ENCODE measurements at regions not wholly inside any gene's neighbourhood (a gene's known extent, or its start where the extent isn't known, plus 50 kb on each side); places are given as distances from the start of the nearest gene placed in this dataset.

- H3K36me3 Mint-ChIP-seq (ENCODE audit: insufficient read depth in 2 of 2), result no peaks in the 10 kb centered on the region
- DNase-seq (no peak), ATAC-seq (replicated peaks in 1 of 2) (no peak)
- H3K4me1 Mint-ChIP-seq (ENCODE audit: low read depth), result no peaks in the 10 kb centered on the region
- peaks cover 18% of the 10 kb centered on the region for H3K27me3 Mint-ChIP-seq (ENCODE audit: low read depth)
- no peak overlapping the region for H3K27ac Mint-ChIP-seq
- H3K9me3 Mint-ChIP-seq, result no peaks in the 10 kb centered on the region
- no peak overlapping the region for H3K4me3 Mint-ChIP-seq
These were observed 302.7 kb upstream of the MGAT5 start for GRCh38 chr2:133951209-133951608.

GRCh38 chr2:133952420-133952819, 301.5 kb upstream of the MGAT5 start:
- ATAC-seq (replicated peaks in 1 of 2) (no peak), DNase-seq (no peak)
- Mint-ChIP-seq H3K9me3 (no peaks in the 10 kb centered on the region), H3K27me3 (ENCODE audit: low read depth) (peaks cover 30% of the 10 kb centered on the region), H3K4me3 (no peak overlapping the region), H3K4me1 (ENCODE audit: low read depth) (no peaks in the 10 kb centered on the region), H3K36me3 (ENCODE audit: insufficient read depth in 2 of 2) (no peaks in the 10 kb centered on the region), H3K27ac (no peak overlapping the region)

GRCh38 chr2:133952896-133953295, 301.0 kb upstream of the MGAT5 start:
- H3K36me3 Mint-ChIP-seq (ENCODE audit: insufficient read depth in 2 of 2), result no peaks in the 10 kb centered on the region
- H3K27me3 Mint-ChIP-seq (ENCODE audit: low read depth), result peaks cover 32% of the 10 kb centered on the region
- no peaks in the 10 kb centered on the region for H3K9me3 Mint-ChIP-seq
- no peak overlapping the region for H3K4me3 Mint-ChIP-seq
- ATAC-seq (replicated peaks in 1 of 2), result no peak
- DNase-seq, result no peak
- H3K4me1 Mint-ChIP-seq (ENCODE audit: low read depth), result no peaks in the 10 kb centered on the region
- no peak overlapping the region for H3K27ac Mint-ChIP-seq

- DNase-seq (no peak), ATAC-seq (replicated peaks in 1 of 2) (no peak)
- Mint-ChIP-seq H3K36me3 (ENCODE audit: insufficient read depth in 2 of 2) (no peaks in the 10 kb centered on the region), H3K4me1 (ENCODE audit: low read depth) (no peaks in the 10 kb centered on the region), H3K4me3 (no peak overlapping the region), H3K9me3 (no peaks in the 10 kb centered on the region), H3K27ac (no peak overlapping the region), H3K27me3 (ENCODE audit: low read depth) (peaks cover 36% of the 10 kb centered on the region)
These were observed 300.3 kb upstream of the MGAT5 start for GRCh38 chr2:133953524-133953923.

- Mint-ChIP-seq H3K4me1 (ENCODE audit: low read depth) (no peaks in the 10 kb centered on the region), H3K27me3 (ENCODE audit: low read depth) (peaks cover 47% of the 10 kb centered on the region), H3K27ac (no peak overlapping the region), H3K9me3 (no peaks in the 10 kb centered on the region), H3K36me3 (ENCODE audit: insufficient read depth in 2 of 2) (no peaks in the 10 kb centered on the region), H3K4me3 (no peak overlapping the region)
- no peak for ATAC-seq (replicated peaks in 1 of 2)
- no peak for DNase-seq
These were observed 299.2 kb upstream of the MGAT5 start for GRCh38 chr2:133954636-133955035.

GRCh38 chr2:133955169-133955568, 298.7 kb upstream of the MGAT5 start:
- DNase-seq, result no peak
- H3K4me3 Mint-ChIP-seq, result no peak overlapping the region
- H3K36me3 Mint-ChIP-seq (ENCODE audit: insufficient read depth in 2 of 2), result no peaks in the 10 kb centered on the region
- ATAC-seq (replicated peaks in 1 of 2), result no peak
- no peaks in the 10 kb centered on the region for H3K4me1 Mint-ChIP-seq (ENCODE audit: low read depth)
- peaks cover 50% of the 10 kb centered on the region for H3K27me3 Mint-ChIP-seq (ENCODE audit: low read depth)
- no peaks in the 10 kb centered on the region for H3K9me3 Mint-ChIP-seq
- no peak overlapping the region for H3K27ac Mint-ChIP-seq

- Mint-ChIP-seq H3K27ac (no peak overlapping the region), H3K36me3 (ENCODE audit: insufficient read depth in 2 of 2) (no peaks in the 10 kb centered on the region)
These were observed 297.4 kb upstream of the MGAT5 start for GRCh38 chr2:133956434-133956935.

GRCh38 chr2:133957724-133958480, 296.0 kb upstream of the MGAT5 start:
- no peak overlapping the region for H3K27ac Mint-ChIP-seq
- no peak overlapping the region for H3K4me3 Mint-ChIP-seq
- no peaks in the 10 kb centered on the region for H3K4me1 Mint-ChIP-seq (ENCODE audit: low read depth)
- no peak for DNase-seq
- peaks cover 59% of the 10 kb centered on the region for H3K27me3 Mint-ChIP-seq (ENCODE audit: low read depth)
- H3K36me3 Mint-ChIP-seq (ENCODE audit: insufficient read depth in 2 of 2), result no peaks in the 10 kb centered on the region
- ATAC-seq (replicated peaks in 1 of 2), result no peak
- H3K9me3 Mint-ChIP-seq, result no peaks in the 10 kb centered on the region

More at GRCh38 chr2:133956434-133956935, 297.4 kb upstream of the MGAT5 start:
- no peak overlapping the region for H3K4me3 Mint-ChIP-seq
- no peak for DNase-seq
- peaks cover 50% of the 10 kb centered on the region for H3K27me3 Mint-ChIP-seq (ENCODE audit: low read depth)
- no peaks in the 10 kb centered on the region for H3K4me1 Mint-ChIP-seq (ENCODE audit: low read depth)
- ATAC-seq (replicated peaks in 1 of 2), result no peak
- H3K9me3 Mint-ChIP-seq, result no peaks in the 10 kb centered on the region

GRCh38 chr2:133959066-133959465, 294.8 kb upstream of the MGAT5 start:
- no peak overlapping the region for H3K4me3 Mint-ChIP-seq
- ATAC-seq (replicated peaks in 1 of 2), result no peak
- no peaks in the 10 kb centered on the region for H3K9me3 Mint-ChIP-seq
- DNase-seq, result no peak
- H3K27me3 Mint-ChIP-seq (ENCODE audit: low read depth), result peaks cover 50% of the 10 kb centered on the region
- no peaks in the 10 kb centered on the region for H3K4me1 Mint-ChIP-seq (ENCODE audit: low read depth)
- no peak overlapping the region for H3K27ac Mint-ChIP-seq
- H3K36me3 Mint-ChIP-seq (ENCODE audit: insufficient read depth in 2 of 2), result no peaks in the 10 kb centered on the region

GRCh38 chr2:133966720-133967304, 287.1 kb upstream of the MGAT5 start:
- ATAC-seq (replicated peaks in 1 of 2) (no peak), DNase-seq (no peak)
- Mint-ChIP-seq H3K4me3 (no peak overlapping the region), H3K9me3 (no peaks in the 10 kb centered on the region), H3K4me1 (ENCODE audit: low read depth) (no peaks in the 10 kb centered on the region), H3K27ac (no peak overlapping the region), H3K36me3 (ENCODE audit: insufficient read depth in 2 of 2) (no peaks in the 10 kb centered on the region), H3K27me3 (ENCODE audit: low read depth) (peaks cover 16% of the 10 kb centered on the region)

GRCh38 chr2:133967326-133967725, 286.5 kb upstream of the MGAT5 start:
- Mint-ChIP-seq H3K36me3 (ENCODE audit: insufficient read depth in 2 of 2) (no peaks in the 10 kb centered on the region), H3K9me3 (no peaks in the 10 kb centered on the region), H3K27me3 (ENCODE audit: low read depth) (peaks cover 17% of the 10 kb centered on the region), H3K4me3 (no peak overlapping the region), H3K4me1 (ENCODE audit: low read depth) (no peaks in the 10 kb centered on the region), H3K27ac (no peak overlapping the region)
- DNase-seq (no peak), ATAC-seq (replicated peaks in 1 of 2) (no peak)

GRCh38 chr2:133968446-133968845, 285.4 kb upstream of the MGAT5 start:
- DNase-seq, result no peak
- no peaks in the 10 kb centered on the region for H3K9me3 Mint-ChIP-seq
- ATAC-seq (replicated peaks in 1 of 2), result no peak
- H3K36me3 Mint-ChIP-seq (ENCODE audit: insufficient read depth in 2 of 2), result no peaks in the 10 kb centered on the region
- H3K27ac Mint-ChIP-seq, result no peak overlapping the region
- peaks cover 12% of the 10 kb centered on the region for H3K27me3 Mint-ChIP-seq (ENCODE audit: low read depth)
- H3K4me1 Mint-ChIP-seq (ENCODE audit: low read depth), result no peaks in the 10 kb centered on the region
- no peak overlapping the region for H3K4me3 Mint-ChIP-seq

- peaks cover 7% of the 10 kb centered on the region for H3K27me3 Mint-ChIP-seq (ENCODE audit: low read depth)
- no peaks in the 10 kb centered on the region for H3K36me3 Mint-ChIP-seq (ENCODE audit: insufficient read depth in 2 of 2)
- H3K9me3 Mint-ChIP-seq, result no peaks in the 10 kb centered on the region
- no peak overlapping the region for H3K27ac Mint-ChIP-seq
- ATAC-seq (replicated peaks in 1 of 2) (no peak), DNase-seq (no peak)
- peaks cover 5% of the 10 kb centered on the region for H3K4me1 Mint-ChIP-seq (ENCODE audit: low read depth)
- H3K4me3 Mint-ChIP-seq, result no peak overlapping the region
These were observed 283.2 kb upstream of the MGAT5 start for GRCh38 chr2:133970641-133971040.

GRCh38 chr2:133972297-133972696, 281.6 kb upstream of the MGAT5 start:
- no peak overlapping the region for H3K27ac Mint-ChIP-seq
- no peaks in the 10 kb centered on the region for H3K9me3 Mint-ChIP-seq
- H3K36me3 Mint-ChIP-seq (ENCODE audit: insufficient read depth in 2 of 2), result no peaks in the 10 kb centered on the region
- no peak overlapping the region for H3K4me3 Mint-ChIP-seq
- DNase-seq, result no peak
- H3K4me1 Mint-ChIP-seq (ENCODE audit: low read depth), result peaks cover 17% of the 10 kb centered on the region
- ATAC-seq (replicated peaks in 1 of 2), result no peak
- peaks cover 7% of the 10 kb centered on the region for H3K27me3 Mint-ChIP-seq (ENCODE audit: low read depth)
